Right lobe of liver (tissue), 6 donors: ENCODE measurements at regions not wholly inside any gene's neighbourhood (a gene's known extent, or its start where the extent isn't known, plus 50 kb on each side); places are given as distances from the start of the nearest gene placed in this dataset.

Experiments
- ATAC-seq, 4 donors: fragments of 200-7000 bp; cut with Tn5 transposase; one replicate each; pipeline ENCODE4 v1.9.1; 2020; ENCODE audit warnings: mild to moderate bottlenecking in 4 of 4, moderate library complexity in 4 of 4
- DNase-seq, 3 donors: peaks; one replicate each; pipeline ENCODE4 v3.0.0-alpha.2; 2020
- H3K27ac ChIP-seq, 3 donors: fragments of 200-600 bp; one replicate each; pipeline ENCODE4 v1.8.0; 2022
- H3K27me3 ChIP-seq, 2 donors: fragments of 200-600 bp; one replicate each; pipeline ENCODE4 v1.8.0; 2022
- H3K36me3 ChIP-seq, 4 donors: fragments of 200-600 bp; sonication (generic) in 1 of 4; one replicate each; pipeline versions ENCODE4 v1.5.1 to v1.8.0; 2017 to 2022; ENCODE audit warnings: control low read depth in 1 of 4
- H3K4me1 ChIP-seq, 4 donors: fragments of 200-600 bp; sonication (generic) in 1 of 4; one replicate each; pipeline versions ENCODE4 v1.5.1 to v1.8.0; 2017 to 2022; ENCODE audit warnings: control low read depth in 1 of 4
- H3K4me3 ChIP-seq, 3 donors: fragments of 200-600 bp; one replicate each; pipeline ENCODE4 v1.8.0; 2022
- H3K9me3 ChIP-seq, 4 donors: fragments of 200-600 bp; sonication (generic) in 1 of 4; one replicate each; pipeline versions ENCODE4 v1.5.1 to v1.8.0; 2017 to 2022; ENCODE audit warnings: control low read depth in 1 of 4
- POLR2A ChIP-seq: fragments of 450-650 bp; IDR thresholded peaks from one replicate; pipeline ENCODE4 v1.6.1; 2017; ENCODE audit warnings: antibody characterized with exemption, mild to moderate bottlenecking
- WGBS: methylation state at CpG from one replicate; pipeline ENCODE4 v1.1.6; 2018; ENCODE audit warnings: low coverage, low lambda C conversion rate; ENCODE audit not compliant: insufficient coverage; ENCODE audit errors: missing lambda C conversion rate; 5-methylcytosine and 5-hydroxymethylcytosine counted together
- intact Hi-C, 2 donors: fragments of 100-400 bp; cut with DNase I; formaldehyde crosslinking; loops; one replicate each; pipeline versions ENCODE4 v1.11.2 to v1.14.1; 2022
- TF ChIP-seq, protein P1 (sequence below), 4 donors: fragments of 200-600 bp in 3 of 4; fragments of 450-650 bp in 1 of 4; IDR thresholded peaks; one replicate each; pipeline versions ENCODE4 v1.5.1 to v1.8.0; 2016 to 2022; ENCODE audit warnings: antibody characterized with exemption in 4 of 4, mild to moderate bottlenecking in 2 of 4
- donor health status: DM: no; HTN: yes; CAD: no.
- donor health status: DM: no; HTN: no; CAD: no.
- donor health status: DM: no; HTN: no; CAD: no.
- donor health status: DM: no; HTN: yes; CAD: no.
- donor health status: DM: no; HTN: yes; CAD: no.

DNA sequence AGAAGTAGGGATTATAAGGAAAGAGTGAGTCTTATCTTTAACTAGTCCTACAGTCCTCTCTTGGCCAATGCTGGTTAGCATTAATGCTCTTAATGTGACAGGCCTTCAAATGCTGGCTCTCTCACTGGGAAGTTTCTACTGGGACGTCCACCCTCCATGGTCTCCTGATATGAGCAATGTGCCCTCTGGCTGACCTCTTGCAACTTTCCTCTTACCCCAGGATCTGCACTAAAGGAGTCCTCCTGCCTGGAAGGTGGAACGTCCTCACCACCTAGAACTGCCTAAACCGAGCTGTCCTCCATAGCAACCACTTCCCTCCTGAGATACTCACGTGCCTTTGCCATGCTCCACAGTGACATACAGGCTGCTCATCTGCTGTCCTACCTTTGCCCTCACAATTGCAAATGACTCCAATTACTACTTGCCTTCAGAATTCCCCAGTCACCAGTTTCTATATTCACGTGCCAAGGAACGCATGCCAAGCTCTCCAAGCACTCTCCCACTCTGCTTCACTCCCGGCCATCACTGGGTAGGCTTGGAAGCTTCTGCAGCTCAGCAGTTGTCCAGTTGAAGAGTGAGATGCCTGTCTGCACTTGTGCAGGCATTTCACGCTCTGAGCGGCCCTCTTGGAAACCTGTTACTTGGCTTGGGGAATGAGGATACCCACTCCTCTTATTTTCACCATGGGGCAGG, 404.7 kb downstream of the RRAGC start:
- DNase-seq (no peak), ATAC-seq (no peak)
- Histone ChIP-seq H3K4me1 (no peaks in the 10 kb centered on the region), H3K4me3 (no peak overlapping the region), H3K36me3 (no peaks in the 10 kb centered on the region), H3K9me3 (no peaks in the 10 kb centered on the region), H3K27me3 (no peaks in the 10 kb centered on the region), H3K27ac (no peak overlapping the region)
- intact Hi-C loops = no loop called here
- WGBS = 73% methylated on average over 9 of the region's 9 CpGs
- TF ChIP-seq, protein P1, sequence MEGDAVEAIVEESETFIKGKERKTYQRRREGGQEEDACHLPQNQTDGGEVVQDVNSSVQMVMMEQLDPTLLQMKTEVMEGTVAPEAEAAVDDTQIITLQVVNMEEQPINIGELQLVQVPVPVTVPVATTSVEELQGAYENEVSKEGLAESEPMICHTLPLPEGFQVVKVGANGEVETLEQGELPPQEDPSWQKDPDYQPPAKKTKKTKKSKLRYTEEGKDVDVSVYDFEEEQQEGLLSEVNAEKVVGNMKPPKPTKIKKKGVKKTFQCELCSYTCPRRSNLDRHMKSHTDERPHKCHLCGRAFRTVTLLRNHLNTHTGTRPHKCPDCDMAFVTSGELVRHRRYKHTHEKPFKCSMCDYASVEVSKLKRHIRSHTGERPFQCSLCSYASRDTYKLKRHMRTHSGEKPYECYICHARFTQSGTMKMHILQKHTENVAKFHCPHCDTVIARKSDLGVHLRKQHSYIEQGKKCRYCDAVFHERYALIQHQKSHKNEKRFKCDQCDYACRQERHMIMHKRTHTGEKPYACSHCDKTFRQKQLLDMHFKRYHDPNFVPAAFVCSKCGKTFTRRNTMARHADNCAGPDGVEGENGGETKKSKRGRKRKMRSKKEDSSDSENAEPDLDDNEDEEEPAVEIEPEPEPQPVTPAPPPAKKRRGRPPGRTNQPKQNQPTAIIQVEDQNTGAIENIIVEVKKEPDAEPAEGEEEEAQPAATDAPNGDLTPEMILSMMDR (IDR thresholded peaks at IDR 0.05) = no peak
- no peak for TF ChIP-seq POLR2A

DNA sequence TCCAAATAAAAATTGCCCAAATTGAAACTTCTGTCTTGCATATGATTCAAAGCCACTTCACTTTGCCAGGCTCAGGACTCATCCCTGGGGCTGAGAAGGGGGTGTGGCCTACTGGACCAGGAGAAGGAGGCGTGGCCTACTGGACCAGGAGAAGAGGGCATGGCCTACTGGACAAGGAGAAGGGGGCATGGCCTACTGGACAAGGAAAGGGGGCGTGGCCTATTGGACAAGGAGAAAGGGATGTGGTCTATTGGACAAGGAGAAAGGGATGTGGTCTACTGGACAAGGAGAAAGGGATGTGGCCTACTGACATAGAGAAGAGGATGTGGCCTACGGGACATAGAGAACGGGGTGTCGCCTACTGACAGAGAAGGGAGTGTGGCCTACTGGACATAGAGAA, 405.3 kb downstream of the RRAGC start:
- no peak for TF ChIP-seq POLR2A
- TF ChIP-seq, protein P1 (IDR thresholded peaks at IDR 0.05) = no peak
- intact Hi-C loops = no loop called here
- no peak for DNase-seq
- Histone ChIP-seq H3K36me3 (no peaks in the 10 kb centered on the region), H3K27me3 (no peaks in the 10 kb centered on the region), H3K27ac (no peak overlapping the region), H3K9me3 (no peaks in the 10 kb centered on the region), H3K4me1 (no peaks in the 10 kb centered on the region), H3K4me3 (no peak overlapping the region)
- ATAC-seq = no peak
- WGBS = 80% methylated on average over 5 of the region's 5 CpGs

DNA sequence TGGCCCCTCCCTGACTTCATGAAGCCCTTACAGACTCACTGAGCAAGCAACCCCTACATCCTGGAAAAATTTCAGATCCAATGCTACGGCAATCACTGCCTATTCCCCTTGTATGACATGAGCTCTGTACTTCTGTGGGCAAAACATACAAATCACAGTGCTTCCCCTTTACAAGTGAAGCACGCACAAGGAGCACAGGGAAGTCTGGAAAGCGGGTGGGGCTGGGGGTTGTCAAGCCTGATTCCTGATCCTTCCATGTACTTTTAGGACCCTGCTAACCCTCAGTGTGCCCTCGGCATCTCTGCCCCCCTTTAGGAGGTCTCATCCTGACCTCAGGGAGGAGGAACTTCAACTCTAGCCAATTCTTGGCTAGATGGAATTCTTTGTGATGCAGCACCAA, 405.7 kb upstream of the POU3F1 start:
- TF ChIP-seq, protein P1 (IDR thresholded peaks at IDR 0.05) = no peak
- TF ChIP-seq POLR2A = no peak
- no peaks in the 10 kb centered on the region for H3K4me1 ChIP-seq
- H3K36me3 ChIP-seq = no peaks in the 10 kb centered on the region
- no peaks in the 10 kb centered on the region for H3K9me3 ChIP-seq
- no peak overlapping the region for H3K27ac ChIP-seq
- intact Hi-C loops = no loop called here
- no peak for DNase-seq
- WGBS = 33% methylated on average over 1 of the region's 4 CpGs
- no peak for ATAC-seq
- no peaks in the 10 kb centered on the region for H3K27me3 ChIP-seq
- H3K4me3 ChIP-seq = no peak overlapping the region

DNA sequence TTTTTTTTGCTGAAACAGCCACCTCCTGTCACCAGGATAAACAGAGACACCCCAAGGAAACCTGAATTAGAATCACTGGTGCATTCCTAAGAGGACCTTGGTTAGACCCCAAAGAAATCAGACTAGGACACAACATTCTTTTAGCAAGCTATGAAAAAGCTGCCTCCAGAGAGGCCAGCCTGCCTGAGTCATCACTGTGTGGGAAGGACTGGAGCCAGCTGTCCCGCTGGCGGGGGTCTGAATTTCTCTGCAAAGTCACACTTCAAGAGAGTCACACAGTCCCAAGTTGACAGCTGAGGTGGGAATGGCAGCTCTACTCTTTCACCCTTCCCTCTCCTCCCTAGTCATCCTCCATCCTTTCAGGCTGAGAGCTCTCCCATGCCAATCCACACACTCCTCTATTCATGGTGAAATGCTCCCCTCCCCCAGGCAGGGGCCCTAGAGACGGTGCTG, 405.0 kb upstream of the POU3F1 start:
- Histone ChIP-seq H3K27ac (no peak overlapping the region), H3K4me1 (no peaks in the 10 kb centered on the region), H3K4me3 (no peak overlapping the region), H3K9me3 (no peaks in the 10 kb centered on the region), H3K27me3 (no peaks in the 10 kb centered on the region), H3K36me3 (no peaks in the 10 kb centered on the region)
- intact Hi-C loops = no loop called here
- no peak for DNase-seq
- TF ChIP-seq, protein P1 (IDR thresholded peaks at IDR 0.05) = no peak
- TF ChIP-seq POLR2A = no peak
- no peak for ATAC-seq
- WGBS = 24% methylated on average over 3 of the region's 3 CpGs
